Erythroblast (primary cell): ENCODE measurements at regions not wholly inside any gene's neighbourhood (a gene's known extent, or its start where the extent isn't known, plus 50 kb on each side); places are given as distances from the start of the nearest gene placed in this dataset.

Experiments
- GATA1 ChIP-seq: IDR thresholded peaks from 2 replicates; pipeline ENCODE4 v1.6.1; 2011; ENCODE audit warnings: low read depth, mild to moderate bottlenecking, control low read depth, low read length, moderate library complexity
- POLR2A ChIP-seq: IDR thresholded peaks from 2 replicates; pipeline ENCODE4 v1.6.1; 2011; ENCODE audit warnings: mild to moderate bottlenecking, low read length

DNA sequence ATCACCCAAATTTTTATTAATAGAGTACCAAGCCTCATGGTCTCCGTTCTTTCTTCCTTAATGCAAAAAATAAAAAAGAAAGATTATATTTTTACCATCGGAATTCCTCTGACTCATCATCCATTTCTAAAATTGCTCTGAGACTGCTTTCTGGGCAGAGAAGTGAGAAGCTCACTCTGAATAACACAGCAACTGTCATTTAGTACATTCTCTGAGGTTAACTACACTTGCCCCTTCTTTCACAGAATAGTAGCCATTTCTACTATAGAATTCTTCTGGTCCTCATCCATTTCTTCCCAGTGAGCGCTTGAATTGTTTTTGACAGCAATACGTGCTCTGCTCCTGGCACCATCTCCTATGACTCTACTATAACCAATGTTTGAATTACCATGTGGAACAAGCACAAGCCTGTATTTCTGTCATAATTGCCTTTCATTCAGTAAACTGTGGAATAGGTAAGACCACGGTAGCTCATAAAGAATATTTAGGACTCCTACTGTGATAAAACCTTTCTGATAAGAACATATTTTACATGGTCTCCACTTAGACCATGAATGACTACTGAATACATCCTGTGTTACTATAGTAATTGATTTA lies 435.5 kb upstream of the NRSN1 start:
- TF ChIP-seq POLR2A (no peak), GATA1 (no peak)
